RWPE2 (cell line): ENCODE measurements at regions not wholly inside any gene's neighbourhood (a gene's known extent, or its start where the extent isn't known, plus 50 kb on each side); places are given as distances from the start of the nearest gene placed in this dataset.

ENCODE experiments used
- ATAC-seq: fragments of 200-7000 bp; cut with Tn5 transposase; 3 replicates; pipeline ENCODE4 v1.9.1; 2021; ENCODE audit warnings: low read depth
- DNase-seq: peaks from one replicate; pipeline ENCODE4 v3.0.0-alpha.2; 2020; ENCODE audit warnings: low spot score
- H3K27ac ChIP-seq: fragments of 450-650 bp; 2 replicates; pipeline ENCODE4 v1.5.1; 2017; ENCODE audit warnings: mild to moderate bottlenecking; ENCODE audit not compliant: poor library complexity, severe bottlenecking
- H3K27me3 ChIP-seq: fragments of 250-450 bp; sonication (Bioruptor Pico); 2 replicates; pipeline ENCODE4 v1.5.1; 2021; ENCODE audit warnings: mild to moderate bottlenecking, moderate library complexity; ENCODE audit not compliant: insufficient read depth, poor library complexity, severe bottlenecking
- H3K36me3 ChIP-seq: fragments of 250-450 bp; sonication (Bioruptor Pico); 2 replicates; pipeline ENCODE4 v1.5.1; 2020; ENCODE audit warnings: low read depth, mild to moderate bottlenecking, moderate library complexity
- H3K4me1 ChIP-seq: fragments of 250-450 bp; sonication (Bioruptor Pico); 2 replicates; pipeline ENCODE4 v1.5.1; 2021; ENCODE audit warnings: mild to moderate bottlenecking, moderate library complexity; ENCODE audit not compliant: insufficient read depth, poor library complexity, severe bottlenecking
- H3K4me3 ChIP-seq: fragments of 250-450 bp; sonication (Bioruptor Pico); 2 replicates; pipeline ENCODE4 v1.5.1; 2021; ENCODE audit warnings: mild to moderate bottlenecking, moderate library complexity; ENCODE audit not compliant: severe bottlenecking
- H3K9me3 ChIP-seq: fragments of 250-450 bp; sonication (Bioruptor Pico); 2 replicates; pipeline ENCODE4 v1.5.1; 2021; ENCODE audit warnings: mild to moderate bottlenecking, moderate library complexity; ENCODE audit not compliant: severe bottlenecking
- CTCF ChIP-seq: fragments of 450-650 bp; IDR thresholded peaks from one replicate; pipeline ENCODE4 v1.5.1; 2017; ENCODE audit warnings: mild to moderate bottlenecking, moderate library complexity; ENCODE audit not compliant: poor library complexity, severe bottlenecking

- Histone ChIP-seq H3K27ac (no peak overlapping the region), H3K36me3 (no peaks in the 10 kb centered on the region), H3K27me3 (no peaks in the 10 kb centered on the region), H3K9me3 (no peaks in the 10 kb centered on the region), H3K4me3 (no peak overlapping the region), H3K4me1 (no peaks in the 10 kb centered on the region)
- TF ChIP-seq CTCF, result no peak
- DNase-seq (no peak), ATAC-seq (no peak)
Observed at GRCh38 chr11:95653680-95654079, 135.9 kb downstream of the FAM76B start.

GRCh38 chr11:95653099-95653498 is 136.5 kb downstream of the FAM76B start:
- no peak for TF ChIP-seq CTCF
- ATAC-seq (no peak), DNase-seq (no peak)
- H3K27me3 ChIP-seq, result no peaks in the 10 kb centered on the region
- no peaks in the 10 kb centered on the region for H3K4me1 ChIP-seq
- no peaks in the 10 kb centered on the region for H3K36me3 ChIP-seq
- H3K4me3 ChIP-seq, result no peak overlapping the region
- no peaks in the 10 kb centered on the region for H3K9me3 ChIP-seq
- no peak overlapping the region for H3K27ac ChIP-seq

- no peak overlapping the region for H3K27ac ChIP-seq
- H3K27me3 ChIP-seq, result no peaks in the 10 kb centered on the region
- no peaks in the 10 kb centered on the region for H3K4me1 ChIP-seq
- no peak overlapping the region for H3K4me3 ChIP-seq
- TF ChIP-seq CTCF, result no peak
- H3K9me3 ChIP-seq, result no peaks in the 10 kb centered on the region
- DNase-seq, result no peak
- no peaks in the 10 kb centered on the region for H3K36me3 ChIP-seq
- ATAC-seq, result no peak
Observed at GRCh38 chr11:95652002-95652472, 137.5 kb downstream of the FAM76B start.

- TF ChIP-seq CTCF, result no peak
- Histone ChIP-seq H3K4me3 (no peak overlapping the region), H3K27me3 (no peaks in the 10 kb centered on the region), H3K4me1 (no peaks in the 10 kb centered on the region), H3K9me3 (no peaks in the 10 kb centered on the region), H3K36me3 (no peaks in the 10 kb centered on the region), H3K27ac (no peak overlapping the region)
- DNase-seq (no peak), ATAC-seq (no peak)
Observed at GRCh38 chr11:95650276-95650675, 139.3 kb downstream of the FAM76B start.

GRCh38 chr11:95647871-95648270 is 141.7 kb downstream of the FAM76B start:
- no peaks in the 10 kb centered on the region for H3K36me3 ChIP-seq
- no peaks in the 10 kb centered on the region for H3K9me3 ChIP-seq
- no peak overlapping the region for H3K27ac ChIP-seq
- no peak for TF ChIP-seq CTCF
- H3K4me3 ChIP-seq, result no peak overlapping the region
- DNase-seq (no peak), ATAC-seq (no peak)
- H3K4me1 ChIP-seq, result no peaks in the 10 kb centered on the region
- no peaks in the 10 kb centered on the region for H3K27me3 ChIP-seq
